HepG2 (cell line): ENCODE measurements at regions not wholly inside any gene's neighbourhood (a gene's known extent, or its start where the extent isn't known, plus 50 kb on each side); places are given as distances from the start of the nearest gene placed in this dataset.

Experiments
- ATAC-seq: fragments of 200-7000 bp; cut with Tn5 transposase; 3 replicates; pipeline ENCODE4 v1.9.1; 2020; ENCODE audit warnings: mild to moderate bottlenecking, moderate library complexity
- BruUV-seq: library from RNA; stranded (reverse); fragments of 400-500 nt; replicated peaks from 2 replicates; lab custom pipeline; 2021; lab: Mats Ljungman, UMichigan
- CTCF ChIA-PET: fragments of 300-600 bp; formaldehyde crosslinking; extraction: SDS; loops from one replicate; lab custom pipeline; 2021; ENCODE audit warnings: low total read pairs, inconsistent platforms, low intra/inter-chr PET ratio; lab: Yijun Ruan, JAX
- POLR2A ChIA-PET: fragments of 350-600 bp; sonication (Branson Sonifier 250); formaldehyde crosslinking; loops from one replicate; lab custom pipeline; 2020; ENCODE audit warnings: antibody characterized with exemption, inconsistent platforms; lab: Yijun Ruan, JAX
- DNase-seq: peaks from one replicate; pipeline ENCODE4 v3.0.0-alpha.2; 2015; ENCODE audit warnings: low spot score
- FAIRE-seq: peaks from 3 replicates; lab custom pipeline; 2011; peaks lifted over from hg19 to GRCh38; lab: Jason Lieb, UNC
- H2AFZ ChIP-seq: one replicate; pipeline ENCODE4 v1.6.1; 2011; ENCODE audit warnings: low read length, inconsistent platforms
- H3K27ac ChIP-seq: fragments of 300-600 bp; 3 replicates; pipeline ENCODE4 v1.8.0; 2011; ENCODE audit warnings: mixed run types, mild to moderate bottlenecking, mixed read lengths, low read length, inconsistent platforms; ENCODE audit not compliant: insufficient read depth; ENCODE audit errors: extremely low read length
- H3K27me3 ChIP-seq, 2 experiments: fragments of 200-600 bp in 1 of 2; 2 replicates in 1 of 2; 3 replicates in 1 of 2; pipeline versions ENCODE4 v1.6.0 to v1.8.0; 2011; ENCODE audit warnings: low read length in 2 of 2, mild to moderate bottlenecking in 2 of 2, moderate library complexity in 2 of 2, inconsistent platforms in 1 of 2; ENCODE audit not compliant: insufficient read depth in 2 of 2, control insufficient read depth in 1 of 2
- H3K36me3 ChIP-seq, 2 experiments: fragments of 200-600 bp in 1 of 2; replicated peaks in 1 of 2; 2 replicates in 1 of 2; 3 replicates in 1 of 2; pipeline versions ENCODE4 v1.5.1 to v1.8.0; 2011; ENCODE audit warnings: low read length in 2 of 2, inconsistent platforms in 1 of 2; ENCODE audit not compliant: insufficient read depth in 2 of 2, control insufficient read depth in 1 of 2
- H3K4me1 ChIP-seq: 2 replicates; pipeline ENCODE4 v1.5.1; 2012; ENCODE audit warnings: low read length, inconsistent platforms; ENCODE audit not compliant: insufficient read depth
- H3K4me2 ChIP-seq: 2 replicates; pipeline ENCODE4 v1.6.0; 2011; ENCODE audit warnings: low read depth, low read length, inconsistent platforms
- H3K4me3 ChIP-seq, 3 experiments: fragments of 200-600 bp in 1 of 3; sonication (generic), shearing (Covaris generic) in 1 of 3; replicated peaks in 1 of 3; 2 replicates each; pipeline ENCODE4 v1.5.1; 2011 to 2016; ENCODE audit warnings: low read length in 3 of 3, inconsistent platforms in 2 of 3, low read depth in 2 of 3, mild to moderate bottlenecking in 2 of 3, control low read depth in 1 of 3, mixed read lengths in 1 of 3; ENCODE audit not compliant: insufficient read depth in 1 of 3
- H3K79me2 ChIP-seq: one replicate; pipeline ENCODE4 v1.6.1; 2011; ENCODE audit warnings: low read length, inconsistent platforms; ENCODE audit not compliant: insufficient read depth
- H3K9ac ChIP-seq: 2 replicates; pipeline ENCODE4 v1.6.0; 2011; ENCODE audit warnings: mild to moderate bottlenecking, low read depth, low read length, inconsistent platforms; ENCODE audit not compliant: insufficient read depth
- H3K9me3 ChIP-seq: 2 replicates; pipeline ENCODE4 v1.5.1; 2012; ENCODE audit warnings: mild to moderate bottlenecking, low read length
- H4K20me1 ChIP-seq: 2 replicates; pipeline ENCODE4 v1.6.0; 2011; ENCODE audit warnings: inconsistent platforms, mild to moderate bottlenecking, low read length, moderate library complexity; ENCODE audit not compliant: insufficient read depth
- HMG20A ChIP-seq: IDR thresholded peaks from 2 replicates; pipeline ENCODE4 v1.6.1; 2016; ENCODE audit warnings: borderline replicate concordance
- HNF4G ChIP-seq, 2 experiments: sonication (generic) in 1 of 2; formaldehyde crosslinking in 1 of 2; IDR thresholded peaks; 2 replicates each; pipeline versions ENCODE4 v1.4.0 to v1.6.1; 2011 to 2020; ENCODE audit warnings: borderline replicate concordance in 2 of 2, low read depth in 2 of 2, mild to moderate bottlenecking in 2 of 2, low read length in 1 of 2, missing genetic modification reagents in 1 of 2, moderate library complexity in 1 of 2
- MAFF ChIP-seq: IDR thresholded peaks from 2 replicates; pipeline ENCODE4 v1.6.1; 2011; ENCODE audit warnings: low read depth, low read length, improper control_type of control experiment
- NFIC ChIP-seq: IDR thresholded peaks from 2 replicates; pipeline ENCODE4 v1.6.1; 2012; ENCODE audit warnings: mild to moderate bottlenecking, low read length, inconsistent platforms
- RBAK ChIP-seq: sonication (generic); formaldehyde crosslinking; IDR thresholded peaks from 2 replicates; pipeline ENCODE4 v1.5.1; 2020; ENCODE audit warnings: mild to moderate bottlenecking, missing genetic modification reagents
- RCOR2 ChIP-seq: IDR thresholded peaks from 2 replicates; pipeline ENCODE4 v1.6.1; 2016; ENCODE audit warnings: missing biosample characterization, missing genetic modification reagents
- RXRB ChIP-seq: IDR thresholded peaks from 2 replicates; pipeline ENCODE4 v1.6.1; 2016; ENCODE audit warnings: borderline replicate concordance, missing genetic modification reagents, missing compliant biosample characterization
- SOX6 ChIP-seq, 2 experiments: fragments of 450-650 bp in 1 of 2; sonication (generic) in 1 of 2; formaldehyde crosslinking in 1 of 2; IDR thresholded peaks; 2 replicates each; pipeline versions ENCODE4 v1.4.0 to v1.6.1; 2017 to 2020; ENCODE audit warnings: antibody characterized with exemption in 1 of 2, mild to moderate bottlenecking in 1 of 2, missing genetic modification reagents in 1 of 2
- TEAD2 ChIP-seq: sonication (generic); formaldehyde crosslinking; IDR thresholded peaks from 2 replicates; pipeline ENCODE4 v1.9.0; 2021; ENCODE audit warnings: missing genetic modification reagents
- TEAD3 ChIP-seq: optimal IDR thresholded peaks from 2 replicates; pipeline ENCODE3; 2016; ENCODE audit warnings: borderline replicate concordance
- ZFYVE20 ChIP-seq: sonication (generic); formaldehyde crosslinking; IDR thresholded peaks from 2 replicates; pipeline ENCODE4 v1.8.0; 2023; ENCODE audit warnings: low read depth, mild to moderate bottlenecking, moderate library complexity, missing genetic modification reagents, borderline replicate concordance
- ZNF224 ChIP-seq: sonication (generic); formaldehyde crosslinking; IDR thresholded peaks from 2 replicates; pipeline ENCODE4 v1.5.0; 2020; ENCODE audit warnings: mild to moderate bottlenecking, missing genetic modification reagents
- ZNF512 ChIP-seq: sonication (generic); formaldehyde crosslinking; IDR thresholded peaks from 2 replicates; pipeline ENCODE4 v1.4.0; 2020; ENCODE audit warnings: mild to moderate bottlenecking, missing genetic modification reagents
- ZNF549 ChIP-seq: sonication (generic); formaldehyde crosslinking; IDR thresholded peaks from 2 replicates; pipeline ENCODE4 v1.5.0; 2020; ENCODE audit warnings: missing genetic modification reagents
- ZNF572 ChIP-seq: sonication (generic); formaldehyde crosslinking; IDR thresholded peaks from 2 replicates; pipeline ENCODE4 v1.5.1; 2020; ENCODE audit warnings: mild to moderate bottlenecking, missing genetic modification reagents
- ZNF678 ChIP-seq: sonication (generic); formaldehyde crosslinking; IDR thresholded peaks from 2 replicates; pipeline ENCODE4 v1.4.0; 2020; ENCODE audit warnings: mild to moderate bottlenecking, missing genetic modification reagents
- ZNF883 ChIP-seq: sonication (generic); formaldehyde crosslinking; IDR thresholded peaks from 2 replicates; pipeline ENCODE4 v1.5.1; 2020; ENCODE audit warnings: mild to moderate bottlenecking, missing genetic modification reagents; ENCODE audit errors: not compliant biosample characterization
- WGBS: methylation state at CpG from one replicate; pipeline ENCODE4 v1.1.6; 2017; ENCODE audit warnings: low lambda C conversion rate; 5-methylcytosine and 5-hydroxymethylcytosine counted together
- in situ Hi-C: cut with HindIII; loops from 2 replicates; pipeline ENCODE4 v1.10.0; 2017; ENCODE audit warnings: low pct_unique_long_range_greater_than_20kb; ENCODE audit not compliant: extremely low pct_ligation_motif_present
- intact Hi-C: fragments of 100-400 bp; cut with micrococcal nuclease; formaldehyde crosslinking; loops from one replicate; pipeline ENCODE4 v1.10.0; 2022; ENCODE audit not compliant: unreplicated experiment

GRCh38 chr14:89646971-89647370 is 229.9 kb upstream of the FOXN3 start (continued):
- no peak for TF ChIP-seq RXRB (CRISPR knock-in tag)

- CTCF ChIA-PET = no interaction called here
- intact Hi-C loops = no loop called here
These were observed 227.6 kb upstream of the FOXN3 start for GRCh38 chr14:89644641-89645040.

More at GRCh38 chr14:89644641-89645040, 227.6 kb upstream of the FOXN3 start:
- Histone ChIP-seq H3K36me3 (no peaks in the 10 kb centered on the region), H3K9me3 (no peaks in the 10 kb centered on the region), H3K4me1 (peaks cover 41% of the 10 kb centered on the region), H4K20me1 (no peaks in the 10 kb centered on the region), H3K4me2 (no peak overlapping the region), H3K4me3 (no peak overlapping the region), H3K27me3 (no peaks in the 10 kb centered on the region), H2AFZ (no peak overlapping the region), H3K27ac (no peak overlapping the region), H3K9ac (no peak overlapping the region), H3K79me2 (no peaks in the 10 kb centered on the region)
- TF ChIP-seq TEAD2 (CRISPR knock-in tag) = no peak
- TF ChIP-seq ZFYVE20 = no peak
- no peak for TF ChIP-seq RBAK
- TF ChIP-seq NFIC = no peak
- no peak for TF ChIP-seq HMG20A
- no peak for TF ChIP-seq TEAD3
- no peak for TF ChIP-seq RCOR2 (CRISPR knock-in tag)
- TF ChIP-seq HNF4G (IDR thresholded peaks at IDR 0.05; ENCODE audit: borderline replicate concordance, low read depth, low read length) = no peak
- TF ChIP-seq HNF4G (CRISPR knock-in tag; IDR thresholded peaks at IDR 0.05; ENCODE audit: borderline replicate concordance, low read depth) = no peak
- TF ChIP-seq SOX6 (IDR thresholded peaks at IDR 0.05) = no peak
- no peak for TF ChIP-seq SOX6 (CRISPR knock-in tag; IDR thresholded peaks at IDR 0.05)
- no peak for TF ChIP-seq ZNF549
- no peak for TF ChIP-seq ZNF512 (CRISPR knock-in tag)
- TF ChIP-seq MAFF = no peak
- no peak for TF ChIP-seq ZNF572
- no peak for TF ChIP-seq ZNF224 (CRISPR knock-in tag)
- TF ChIP-seq ZNF678 = no peak
- TF ChIP-seq ZNF883 (CRISPR knock-in tag) = no peak
- FAIRE-seq (no peak), DNase-seq (no peak), ATAC-seq (no peak)
- POLR2A ChIA-PET = no interaction called here
- in situ Hi-C loops = no loop called here
- no TSS peak for BruUV-seq
- 17% methylated on average over 4 of the region's 4 CpGs for WGBS
